C4-2B (cell line): ENCODE measurements at regions not wholly inside any gene's neighbourhood (a gene's known extent, or its start where the extent isn't known, plus 50 kb on each side); places are given as distances from the start of the nearest gene placed in this dataset.

Experiments
- H3K27ac ChIP-seq: fragments of 450-650 bp; 2 replicates; pipeline ENCODE4 v1.5.1; 2017
- ZFX ChIP-seq: fragments of 450-650 bp; IDR thresholded peaks from 2 replicates; pipeline ENCODE4 v1.6.1; 2017
- TF ChIP-seq, protein P1 (sequence below): fragments of 450-650 bp; conservative IDR thresholded peaks from 2 replicates; pipeline ENCODE4 v1.5.1; 2017; ENCODE audit warnings: mild to moderate bottlenecking

DNA sequence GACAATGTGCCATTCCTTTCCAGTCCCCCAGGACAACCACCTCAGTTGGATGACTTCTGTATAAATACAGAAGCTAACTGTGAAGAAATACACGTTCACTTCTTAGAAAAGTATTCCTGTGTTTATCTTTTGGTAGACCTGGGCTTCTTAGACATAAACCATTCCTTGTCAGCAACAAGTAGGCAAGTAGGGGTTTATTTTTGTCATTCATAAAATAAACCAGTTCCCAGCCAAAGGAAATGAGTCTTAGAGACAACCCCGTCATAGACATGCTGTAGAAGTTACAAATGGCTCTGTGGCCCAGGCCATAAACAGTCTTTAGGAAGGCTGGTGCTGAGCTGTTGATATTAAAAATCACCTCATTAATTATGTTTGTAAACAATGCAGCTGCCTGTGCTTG is 243.2 kb downstream of the SPTSSA start:
- no peak overlapping the region for H3K27ac ChIP-seq
- TF ChIP-seq, protein P1, sequence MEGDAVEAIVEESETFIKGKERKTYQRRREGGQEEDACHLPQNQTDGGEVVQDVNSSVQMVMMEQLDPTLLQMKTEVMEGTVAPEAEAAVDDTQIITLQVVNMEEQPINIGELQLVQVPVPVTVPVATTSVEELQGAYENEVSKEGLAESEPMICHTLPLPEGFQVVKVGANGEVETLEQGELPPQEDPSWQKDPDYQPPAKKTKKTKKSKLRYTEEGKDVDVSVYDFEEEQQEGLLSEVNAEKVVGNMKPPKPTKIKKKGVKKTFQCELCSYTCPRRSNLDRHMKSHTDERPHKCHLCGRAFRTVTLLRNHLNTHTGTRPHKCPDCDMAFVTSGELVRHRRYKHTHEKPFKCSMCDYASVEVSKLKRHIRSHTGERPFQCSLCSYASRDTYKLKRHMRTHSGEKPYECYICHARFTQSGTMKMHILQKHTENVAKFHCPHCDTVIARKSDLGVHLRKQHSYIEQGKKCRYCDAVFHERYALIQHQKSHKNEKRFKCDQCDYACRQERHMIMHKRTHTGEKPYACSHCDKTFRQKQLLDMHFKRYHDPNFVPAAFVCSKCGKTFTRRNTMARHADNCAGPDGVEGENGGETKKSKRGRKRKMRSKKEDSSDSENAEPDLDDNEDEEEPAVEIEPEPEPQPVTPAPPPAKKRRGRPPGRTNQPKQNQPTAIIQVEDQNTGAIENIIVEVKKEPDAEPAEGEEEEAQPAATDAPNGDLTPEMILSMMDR: no peak
- no peak for TF ChIP-seq ZFX

DNA sequence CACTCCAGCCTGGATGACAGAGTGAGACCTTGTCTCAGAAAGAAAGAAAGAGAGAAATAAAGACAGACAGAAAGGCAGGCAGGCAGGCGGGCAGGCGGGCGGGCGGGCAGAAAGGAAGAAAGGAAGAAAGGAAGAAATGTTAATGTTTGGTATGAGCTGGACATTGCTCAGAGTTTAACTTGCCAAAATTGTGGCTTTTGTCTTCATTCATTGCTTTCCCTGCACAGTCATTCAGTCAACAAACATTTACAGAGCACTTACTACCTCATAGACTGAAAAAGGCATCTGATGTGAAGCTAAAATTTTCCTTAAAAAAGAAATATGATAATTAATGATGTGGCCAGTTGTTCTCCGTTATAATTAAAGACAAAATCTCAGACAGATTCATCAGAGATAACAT is 247.1 kb downstream of the SPTSSA start:
- TF ChIP-seq, protein P1: no peak
- no peak for TF ChIP-seq ZFX
- no peak overlapping the region for H3K27ac ChIP-seq

GRCh38 chr14:34213332-34213731 is 248.7 kb downstream of the SPTSSA start:
- H3K27ac ChIP-seq: no peak overlapping the region
- TF ChIP-seq, protein P1: no peak
- no peak for TF ChIP-seq ZFX

- TF ChIP-seq, protein P1: no peak
- TF ChIP-seq ZFX: no peak
- no peak overlapping the region for H3K27ac ChIP-seq
These were observed 249.7 kb downstream of the SPTSSA start for GRCh38 chr14:34212172-34212929.

- no peak for TF ChIP-seq ZFX
- TF ChIP-seq, protein P1: no peak
- no peak overlapping the region for H3K27ac ChIP-seq
These were observed 250.3 kb downstream of the SPTSSA start for GRCh38 chr14:34211732-34212131.

GRCh38 chr14:34208532-34208931 is 253.5 kb downstream of the SPTSSA start:
- H3K27ac ChIP-seq: no peak overlapping the region
- TF ChIP-seq ZFX: no peak
- TF ChIP-seq, protein P1: no peak

DNA sequence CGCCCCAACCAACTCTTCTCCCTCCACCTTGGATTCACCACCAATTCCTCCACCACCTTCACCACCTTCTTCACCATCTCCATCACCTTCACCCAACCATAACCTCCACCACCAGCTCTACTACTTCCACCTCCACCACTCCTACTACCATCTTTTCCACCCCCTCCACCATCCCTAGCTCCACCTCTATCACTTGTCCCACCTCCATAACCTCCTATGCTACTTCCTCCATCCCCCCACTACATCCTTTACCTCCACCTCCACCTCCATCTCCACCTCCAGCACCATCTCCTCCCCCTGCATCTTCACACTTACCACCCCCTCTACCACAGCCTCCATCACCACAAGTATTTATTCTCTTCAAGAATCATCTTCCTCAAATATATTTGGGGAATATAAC is 254.9 kb upstream of the EGLN3 start:
- TF ChIP-seq ZFX: no peak
- TF ChIP-seq, protein P1: no peak
- H3K27ac ChIP-seq: no peak overlapping the region
